ACC112 (cell line): ENCODE measurements at regions not wholly inside any gene's neighbourhood (a gene's known extent, or its start where the extent isn't known, plus 50 kb on each side); places are given as distances from the start of the nearest gene placed in this dataset.
A peak's percentile ranks its signal among the peaks of the same experiment; 100 is the strongest.
"Not testable (repeated sequence)": the region's sequence is repeated elsewhere in the genome, so short reads cannot be mapped to it uniquely, and the experiment has no call there.

Experiments
- H2AFZ ChIP-seq: fragments of 200-600 bp; sonication (generic); one replicate; pipeline ENCODE4 v1.6.0; 2017; ENCODE audit warnings: antibody characterized with exemption, low read length; ENCODE audit not compliant: unreplicated experiment
- H3K27ac ChIP-seq: fragments of 200-600 bp; sonication (generic); 2 replicates; pipeline ENCODE4 v1.5.1; 2014; ENCODE audit warnings: low read depth, mild to moderate bottlenecking, antibody characterized with exemption, low read length, moderate library complexity
- H3K27me3 ChIP-seq: fragments of 200-600 bp; sonication (generic); 2 replicates; pipeline ENCODE4 v1.6.1; 2014; ENCODE audit warnings: mild to moderate bottlenecking, antibody characterized with exemption, low read length, moderate library complexity, mixed read lengths; ENCODE audit not compliant: insufficient read depth
- H3K36me3 ChIP-seq: fragments of 200-600 bp; sonication (generic); 2 replicates; pipeline ENCODE4 v1.6.1; 2016; ENCODE audit warnings: mild to moderate bottlenecking, antibody characterized with exemption, low read length, moderate library complexity, mixed read lengths; ENCODE audit not compliant: insufficient read depth
- H3K4me1 ChIP-seq: fragments of 200-600 bp; sonication (generic); one replicate; pipeline ENCODE4 v1.6.1; 2016; ENCODE audit warnings: low read length, mixed read lengths; ENCODE audit not compliant: insufficient read depth, unreplicated experiment, control insufficient read depth
- H3K4me3 ChIP-seq: fragments of 200-600 bp; sonication (generic); 2 replicates; pipeline ENCODE4 v1.5.1; 2014; ENCODE audit warnings: mild to moderate bottlenecking, low read depth, low read length
- H3K79me2 ChIP-seq: fragments of 200-600 bp; sonication (generic); one replicate; pipeline ENCODE4 v1.6.0; 2016; ENCODE audit warnings: low read length; ENCODE audit not compliant: control insufficient read depth, unreplicated experiment, insufficient read depth

- no peaks in the 10 kb centered on the region for H3K79me2 ChIP-seq
- no peak overlapping the region for H2AFZ ChIP-seq
- no peak overlapping the region for H3K4me3 ChIP-seq
- H3K4me1 ChIP-seq: peaks cover 9% of the 10 kb centered on the region
- no peak overlapping the region for H3K27ac ChIP-seq
- H3K27me3 ChIP-seq: no peaks in the 10 kb centered on the region
- H3K36me3 ChIP-seq: no peaks in the 10 kb centered on the region
Measured at GRCh38 chr9:78680196-78680595, 383.3 kb downstream of the PSAT1 start.

GRCh38 chr9:78682216-78682615 lies 385.3 kb downstream of the PSAT1 start:
- H3K27ac ChIP-seq: no peak overlapping the region
- peaks cover 2% of the 10 kb centered on the region for H3K4me1 ChIP-seq
- H3K36me3 ChIP-seq: no peaks in the 10 kb centered on the region
- H3K79me2 ChIP-seq: no peaks in the 10 kb centered on the region
- H2AFZ ChIP-seq: peak overlapping the region; percentile 21
- H3K4me3 ChIP-seq: no peak overlapping the region
- no peaks in the 10 kb centered on the region for H3K27me3 ChIP-seq

- Histone ChIP-seq H3K27ac (no peak overlapping the region), H2AFZ (no peak overlapping the region), H3K36me3 (no peaks in the 10 kb centered on the region), H3K27me3 (no peaks in the 10 kb centered on the region), H3K4me1 (no peaks in the 10 kb centered on the region), H3K79me2 (no peaks in the 10 kb centered on the region), H3K4me3 (no peak overlapping the region)
Measured at GRCh38 chr9:78685471-78685870, 388.5 kb downstream of the PSAT1 start.

- H2AFZ ChIP-seq: no peak overlapping the region
Measured at GRCh38 chr9:78688796-78689195, 391.9 kb downstream of the PSAT1 start.

GRCh38 chr9:78691542-78691941 lies 394.6 kb downstream of the PSAT1 start:
- no peaks in the 10 kb centered on the region for H3K27me3 ChIP-seq
- no peaks in the 10 kb centered on the region for H3K36me3 ChIP-seq
- no peaks in the 10 kb centered on the region for H3K79me2 ChIP-seq
- H3K4me1 ChIP-seq: no peaks in the 10 kb centered on the region
- H3K4me3 ChIP-seq: no peak overlapping the region
- H3K27ac ChIP-seq: no peak overlapping the region
- H2AFZ ChIP-seq: no peak overlapping the region

More at GRCh38 chr9:78688796-78689195, 391.9 kb downstream of the PSAT1 start:
- no peaks in the 10 kb centered on the region for H3K4me1 ChIP-seq
- no peak overlapping the region for H3K27ac ChIP-seq
- H3K36me3 ChIP-seq: no peaks in the 10 kb centered on the region
- no peak overlapping the region for H3K4me3 ChIP-seq
- no peaks in the 10 kb centered on the region for H3K79me2 ChIP-seq
- no peaks in the 10 kb centered on the region for H3K27me3 ChIP-seq

- Histone ChIP-seq H3K27ac (no peak overlapping the region), H3K79me2 (no peaks in the 10 kb centered on the region), H3K4me1 (no peaks in the 10 kb centered on the region), H3K4me3 (no peak overlapping the region), H3K27me3 (no peaks in the 10 kb centered on the region), H3K36me3 (no peaks in the 10 kb centered on the region), H2AFZ (no peak overlapping the region)
Measured at GRCh38 chr9:78692871-78693270, 395.9 kb downstream of the PSAT1 start.

GRCh38 chr9:78694974-78695373 lies 398.0 kb downstream of the PSAT1 start:
- H3K4me1 ChIP-seq: no peaks in the 10 kb centered on the region

GRCh38 chr9:78695519-78695918 lies 398.6 kb downstream of the PSAT1 start:
- H3K27ac ChIP-seq: no peak overlapping the region
- H3K36me3 ChIP-seq: no peaks in the 10 kb centered on the region
- H2AFZ ChIP-seq: no peak overlapping the region
- no peaks in the 10 kb centered on the region for H3K79me2 ChIP-seq
- H3K4me1 ChIP-seq: no peaks in the 10 kb centered on the region
- no peak overlapping the region for H3K4me3 ChIP-seq
- no peaks in the 10 kb centered on the region for H3K27me3 ChIP-seq

More at GRCh38 chr9:78694974-78695373, 398.0 kb downstream of the PSAT1 start:
- no peak overlapping the region for H2AFZ ChIP-seq
- no peaks in the 10 kb centered on the region for H3K27me3 ChIP-seq
- no peaks in the 10 kb centered on the region for H3K36me3 ChIP-seq
- H3K4me3 ChIP-seq: no peak overlapping the region
- no peaks in the 10 kb centered on the region for H3K79me2 ChIP-seq
- no peak overlapping the region for H3K27ac ChIP-seq

- Histone ChIP-seq H3K4me3 (no peak overlapping the region), H2AFZ (no peak overlapping the region), H3K27me3 (no peaks in the 10 kb centered on the region), H3K79me2 (no peaks in the 10 kb centered on the region), H3K4me1 (no peaks in the 10 kb centered on the region), H3K36me3 (no peaks in the 10 kb centered on the region), H3K27ac (no peak overlapping the region)
Measured at GRCh38 chr9:78697618-78698017, 400.7 kb downstream of the PSAT1 start.

GRCh38 chr9:78698371-78698770 lies 401.4 kb downstream of the PSAT1 start:
- Histone ChIP-seq H3K79me2 (no peaks in the 10 kb centered on the region), H3K4me1 (no peaks in the 10 kb centered on the region), H3K36me3 (no peaks in the 10 kb centered on the region), H3K4me3 (no peak overlapping the region), H3K27ac (no peak overlapping the region), H3K27me3 (no peaks in the 10 kb centered on the region), H2AFZ (no peak overlapping the region)

GRCh38 chr9:78699217-78699616 lies 402.3 kb downstream of the PSAT1 start:
- not testable (repeated sequence) for H3K4me3 ChIP-seq, H3K4me1 ChIP-seq, H3K36me3 ChIP-seq, H3K27me3 ChIP-seq, H3K79me2 ChIP-seq, H3K27ac ChIP-seq, H2AFZ ChIP-seq
